Keratinocyte (primary cell): ENCODE measurements at regions not wholly inside any gene's neighbourhood (a gene's known extent, or its start where the extent isn't known, plus 50 kb on each side); places are given as distances from the start of the nearest gene placed in this dataset.

Source experiments
- DNase-seq: peaks from one replicate; pipeline ENCODE4 v3.0.0-alpha.2; 2011; ENCODE audit warnings: low read depth, missing footprints, low spot score
- FAIRE-seq: peaks from 2 replicates; lab custom pipeline; 2011; peaks lifted over from hg19 to GRCh38; lab: Jason Lieb, UNC
- H2AFZ ChIP-seq: 2 replicates; pipeline ENCODE4 v1.6.0; 2012; ENCODE audit warnings: low read length, control low read depth, inconsistent platforms; ENCODE audit not compliant: control insufficient read depth
- H3K27ac ChIP-seq: 2 replicates; pipeline ENCODE4 v1.5.1; 2011; ENCODE audit warnings: low read length; ENCODE audit not compliant: control insufficient read depth, insufficient read depth
- H3K27me3 ChIP-seq: 3 replicates; pipeline ENCODE4 v1.6.0; 2011; ENCODE audit warnings: low read length; ENCODE audit not compliant: control insufficient read depth, insufficient read depth; ENCODE audit errors: extremely low read depth
- H3K36me3 ChIP-seq, 2 experiments: 2 replicates in 1 of 2; 3 replicates in 1 of 2; pipeline ENCODE4 v1.5.1; 2011; ENCODE audit warnings: low read length in 2 of 2, mild to moderate bottlenecking in 1 of 2; ENCODE audit not compliant: control insufficient read depth in 2 of 2, insufficient read depth in 2 of 2; ENCODE audit errors: extremely low read depth in 1 of 2
- H3K4me1 ChIP-seq: 3 replicates; pipeline ENCODE4 v1.5.1; 2011; ENCODE audit warnings: low read length; ENCODE audit not compliant: control insufficient read depth, insufficient read depth; ENCODE audit errors: extremely low read depth
- H3K4me2 ChIP-seq: 3 replicates; pipeline ENCODE4 v1.6.0; 2011; ENCODE audit warnings: low read depth, low read length; ENCODE audit not compliant: control insufficient read depth, insufficient read depth; ENCODE audit errors: extremely low read depth
- H3K4me3 ChIP-seq, 3 experiments: fragments of 200-600 bp in 1 of 3; sonication (generic) in 1 of 3; 2 replicates in 2 of 3; 3 replicates in 1 of 3; pipeline ENCODE4 v1.5.1; 2011 to 2016; ENCODE audit warnings: low read length in 3 of 3, mild to moderate bottlenecking in 3 of 3, control low read depth in 2 of 3, inconsistent platforms in 1 of 3, low read depth in 1 of 3, mixed read lengths in 1 of 3, mixed run types in 1 of 3, moderate library complexity in 1 of 3; ENCODE audit not compliant: control insufficient read depth in 2 of 3, insufficient read depth in 2 of 3; ENCODE audit errors: extremely low read depth in 1 of 3
- H3K79me2 ChIP-seq: 2 replicates; pipeline ENCODE4 v1.6.0; 2012; ENCODE audit warnings: low read length; ENCODE audit not compliant: control insufficient read depth, insufficient read depth
- H3K9ac ChIP-seq: 3 replicates; pipeline ENCODE4 v1.6.0; 2011; ENCODE audit warnings: low read length; ENCODE audit not compliant: control insufficient read depth, insufficient read depth; ENCODE audit errors: extremely low read depth
- H3K9me1 ChIP-seq: 3 replicates; pipeline ENCODE4 v1.6.0; 2011; ENCODE audit warnings: low read length; ENCODE audit not compliant: control insufficient read depth, insufficient read depth; ENCODE audit errors: extremely low read depth
- H3K9me3 ChIP-seq: 2 replicates; pipeline ENCODE4 v1.5.1; 2012; ENCODE audit warnings: low read depth, low read length; ENCODE audit not compliant: control insufficient read depth
- H4K20me1 ChIP-seq: 3 replicates; pipeline ENCODE4 v1.6.0; 2011; ENCODE audit warnings: low read length; ENCODE audit not compliant: control insufficient read depth, insufficient read depth; ENCODE audit errors: extremely low read depth
- CTCF ChIP-seq, 3 experiments: IDR thresholded peaks in 1 of 3; conservative IDR thresholded peaks in 1 of 3; optimal IDR thresholded peaks in 1 of 3; 2 replicates in 2 of 3; 3 replicates in 1 of 3; pipeline versions ENCODE3 to v1.5.1; 2011; ENCODE audit warnings: low read length in 3 of 3, mild to moderate bottlenecking in 3 of 3, moderate library complexity in 2 of 3, control low read depth in 1 of 3, inconsistent platforms in 1 of 3; ENCODE audit not compliant: insufficient read depth in 2 of 3; ENCODE audit errors: extremely low read depth in 1 of 3
- EZH2 ChIP-seq: IDR thresholded peaks from one replicate; pipeline ENCODE4 v1.6.1; 2012; ENCODE audit warnings: inconsistent platforms, mild to moderate bottlenecking, low read length, moderate library complexity
- dilution Hi-C: fragments of 300-500 bp; cut with MboI; formaldehyde crosslinking; loops from one replicate; pipeline ENCODE4 v1.7.0; 2020; ENCODE audit warnings: low sequenced_read_pairs; ENCODE audit not compliant: extremely low pct_ligation_motif_present

- Histone ChIP-seq H4K20me1 (no peaks in the 10 kb centered on the region), H3K36me3 (no peaks in the 10 kb centered on the region), H2AFZ (no peak overlapping the region), H3K4me1 (no peaks in the 10 kb centered on the region), H3K9me1 (no peaks in the 10 kb centered on the region), H3K27ac (no peak overlapping the region), H3K9me3 (peaks cover 17% of the 10 kb centered on the region), H3K27me3 (no peaks in the 10 kb centered on the region), H3K4me3 (no peak overlapping the region), H3K9ac (no peak overlapping the region), H3K79me2 (no peaks in the 10 kb centered on the region), H3K4me2 (no peak overlapping the region)
- DNase-seq: no peak
- dilution Hi-C loops: no loop called here
- no peak for FAIRE-seq
- TF ChIP-seq CTCF (optimal IDR thresholded peaks at IDR 0.05 in 1 of 3, IDR thresholded peaks at IDR 0.05 in 1 of 3, conservative IDR thresholded peaks at IDR 0.05 in 1 of 3; ENCODE audit: extremely low read depth in 1 of 3, insufficient read depth in 2 of 3, low read length in 3 of 3) (no peak), EZH2 (no peak)
Measured at GRCh38 chr1:2920421-2921015, 100.7 kb upstream of the ACTRT2 start.

- no peaks in the 10 kb centered on the region for H4K20me1 ChIP-seq
- H3K9me1 ChIP-seq: no peaks in the 10 kb centered on the region
- no peaks in the 10 kb centered on the region for H3K79me2 ChIP-seq
- no peak overlapping the region for H3K27ac ChIP-seq
- H3K9ac ChIP-seq: no peak overlapping the region
- dilution Hi-C loops: no loop called here
- no peaks in the 10 kb centered on the region for H3K27me3 ChIP-seq
- TF ChIP-seq EZH2 (no peak), CTCF (optimal IDR thresholded peaks at IDR 0.05 in 1 of 3, IDR thresholded peaks at IDR 0.05 in 1 of 3, conservative IDR thresholded peaks at IDR 0.05 in 1 of 3; ENCODE audit: extremely low read depth in 1 of 3, insufficient read depth in 2 of 3, low read length in 3 of 3) (peak in 1 of 3 experiments; percentile 21)
- no peak overlapping the region for H3K4me3 ChIP-seq
- FAIRE-seq (no peak), DNase-seq (no peak)
- H2AFZ ChIP-seq: no peak overlapping the region
- H3K9me3 ChIP-seq: peaks cover 12% of the 10 kb centered on the region
- H3K4me1 ChIP-seq: no peaks in the 10 kb centered on the region
- no peak overlapping the region for H3K4me2 ChIP-seq
- no peaks in the 10 kb centered on the region for H3K36me3 ChIP-seq
Measured at GRCh38 chr1:2921970-2922686, 99.1 kb upstream of the ACTRT2 start.
